Ascending aorta (tissue), 2 donors: ENCODE measurements at regions not wholly inside any gene's neighbourhood (a gene's known extent, or its start where the extent isn't known, plus 50 kb on each side); places are given as distances from the start of the nearest gene placed in this dataset.

Experiments used
- DNase-seq, 2 donors: peaks; one replicate each; pipeline ENCODE4 v3.0.0-alpha.2; 2019; ENCODE audit warnings: low spot score in 2 of 2
- H3K27ac ChIP-seq, 2 donors: fragments of 200-600 bp; sonication (generic); one replicate each; pipeline ENCODE4 v1.5.1; 2016 to 2017; ENCODE audit warnings: mild to moderate bottlenecking in 1 of 2
- H3K27me3 ChIP-seq: fragments of 200-600 bp; sonication (generic); one replicate; pipeline ENCODE4 v1.5.1; 2017
- H3K36me3 ChIP-seq, 2 donors: fragments of 200-600 bp; sonication (generic); one replicate each; pipeline ENCODE4 v1.5.1; 2016
- H3K4me1 ChIP-seq, 2 donors: fragments of 200-600 bp; sonication (generic); one replicate each; pipeline ENCODE4 v1.5.1; 2016 to 2017; ENCODE audit warnings: mild to moderate bottlenecking in 1 of 2
- H3K4me3 ChIP-seq, 2 donors: fragments of 200-600 bp; sonication (generic); one replicate each; pipeline ENCODE4 v1.5.1; 2016 to 2017; ENCODE audit warnings: mild to moderate bottlenecking in 1 of 2
- H3K9me3 ChIP-seq, 2 donors: fragments of 200-600 bp; sonication (generic); one replicate each; pipeline ENCODE4 v1.5.1; 2016
- CTCF ChIP-seq, 3 experiments: fragments of 200-600 bp in 2 of 3; fragments of 450-650 bp in 1 of 3; sonication (generic) in 2 of 3; IDR thresholded peaks; one replicate each; pipeline ENCODE4 v1.5.1; 2016 to 2019; ENCODE audit warnings: antibody characterized with exemption in 3 of 3, mild to moderate bottlenecking in 1 of 3, moderate library complexity in 1 of 3
- intact Hi-C: fragments of 100-400 bp; cut with DNase I; formaldehyde crosslinking; loops from one replicate; pipeline ENCODE4 v1.15.1; 2023

- no peaks in the 10 kb centered on the region for H3K9me3 ChIP-seq
- H3K27me3 ChIP-seq = no peaks in the 10 kb centered on the region
- no peak overlapping the region for H3K4me3 ChIP-seq
- intact Hi-C loops = no loop called here
- TF ChIP-seq CTCF (IDR thresholded peaks at IDR 0.05) = no peak
- H3K27ac ChIP-seq = no peak overlapping the region
- H3K4me1 ChIP-seq = no peaks in the 10 kb centered on the region
- DNase-seq = no peak
- no peaks in the 10 kb centered on the region for H3K36me3 ChIP-seq
Measured at GRCh38 chr3:992871-993270, 100.0 kb upstream of the CNTN6 start.

GRCh38 chr3:1002010-1002409 is 90.8 kb upstream of the CNTN6 start:
- Histone ChIP-seq H3K4me1 (no peaks in the 10 kb centered on the region), H3K36me3 (no peaks in the 10 kb centered on the region), H3K9me3 (no peaks in the 10 kb centered on the region), H3K27me3 (no peaks in the 10 kb centered on the region), H3K27ac (no peak overlapping the region), H3K4me3 (no peak overlapping the region)
- DNase-seq = no peak
- no peak for TF ChIP-seq CTCF (IDR thresholded peaks at IDR 0.05)
- intact Hi-C loops = no loop called here

GRCh38 chr3:1007866-1008265 is 85.0 kb upstream of the CNTN6 start:
- no peaks in the 10 kb centered on the region for H3K4me1 ChIP-seq
- H3K36me3 ChIP-seq = no peaks in the 10 kb centered on the region
- TF ChIP-seq CTCF (IDR thresholded peaks at IDR 0.05) = no peak
- intact Hi-C loops = no loop called here
- H3K27ac ChIP-seq = no peak overlapping the region
- H3K27me3 ChIP-seq = no peaks in the 10 kb centered on the region
- no peaks in the 10 kb centered on the region for H3K9me3 ChIP-seq
- H3K4me3 ChIP-seq = no peak overlapping the region
- no peak for DNase-seq

- no peaks in the 10 kb centered on the region for H3K9me3 ChIP-seq
- no peaks in the 10 kb centered on the region for H3K27me3 ChIP-seq
- no peak for TF ChIP-seq CTCF (IDR thresholded peaks at IDR 0.05)
- no peak overlapping the region for H3K4me3 ChIP-seq
- intact Hi-C loops = no loop called here
- no peaks in the 10 kb centered on the region for H3K36me3 ChIP-seq
- no peak for DNase-seq
- H3K4me1 ChIP-seq = no peaks in the 10 kb centered on the region
- H3K27ac ChIP-seq = no peak overlapping the region
Measured at GRCh38 chr3:1010228-1010627, 82.6 kb upstream of the CNTN6 start.

GRCh38 chr3:1015826-1016225 is 77.0 kb upstream of the CNTN6 start:
- intact Hi-C loops = no loop called here
- no peaks in the 10 kb centered on the region for H3K4me1 ChIP-seq
- DNase-seq = no peak

More at GRCh38 chr3:1015826-1016225, 77.0 kb upstream of the CNTN6 start:
- TF ChIP-seq CTCF (IDR thresholded peaks at IDR 0.05) = no peak
- no peaks in the 10 kb centered on the region for H3K36me3 ChIP-seq
- no peak overlapping the region for H3K27ac ChIP-seq
- no peaks in the 10 kb centered on the region for H3K9me3 ChIP-seq
- H3K27me3 ChIP-seq = no peaks in the 10 kb centered on the region
- H3K4me3 ChIP-seq = no peak overlapping the region
